OCI-LY7 (cell line): ENCODE measurements at regions not wholly inside any gene's neighbourhood (a gene's known extent, or its start where the extent isn't known, plus 50 kb on each side); places are given as distances from the start of the nearest gene placed in this dataset.
A peak's percentile ranks its signal among the peaks of the same experiment; 100 is the strongest.

ENCODE experiments used
- BruUV-seq: library from RNA; stranded (reverse); fragments of 400-500 nt; replicated peaks from 2 replicates; lab custom pipeline; 2021; lab: Mats Ljungman, UMichigan
- CTCF ChIA-PET: fragments of 300-600 bp; sonication (Branson Sonifier 250); formaldehyde crosslinking; loops from one replicate; lab custom pipeline; 2022; ENCODE audit warnings: antibody characterized with exemption; ENCODE audit not compliant: unreplicated experiment; lab: Charles Lee
- POLR2A ChIA-PET: fragments of 300-600 bp; sonication (Branson Sonifier 250); formaldehyde crosslinking; loops from one replicate; lab custom pipeline; 2022; ENCODE audit warnings: antibody characterized with exemption; lab: Charles Lee
- DNase-seq: peaks from one replicate; pipeline ENCODE4 v3.0.0-alpha.2; 2015; ENCODE audit warnings: low spot score
- H2AFZ ChIP-seq: fragments of 200-600 bp; sonication (generic), shearing (Covaris generic); 2 replicates; pipeline ENCODE4 v1.6.1; 2014; ENCODE audit warnings: mild to moderate bottlenecking, antibody characterized with exemption, low read length, moderate library complexity
- H3K27ac ChIP-seq: fragments of 200-600 bp; sonication (generic); 2 replicates; pipeline ENCODE4 v1.5.1; 2014; ENCODE audit warnings: mixed run types, low read depth, mild to moderate bottlenecking, moderate library complexity, low read length, inconsistent platforms; ENCODE audit not compliant: poor library complexity, severe bottlenecking
- H3K36me3 ChIP-seq: fragments of 200-600 bp; sonication (generic); 2 replicates; pipeline ENCODE4 v1.6.1; 2014; ENCODE audit warnings: mild to moderate bottlenecking, antibody characterized with exemption, low read length, moderate library complexity, mixed read lengths; ENCODE audit not compliant: insufficient read depth
- H3K4me1 ChIP-seq: fragments of 200-600 bp; sonication (generic); 2 replicates; pipeline ENCODE4 v1.5.1; 2014; ENCODE audit warnings: mild to moderate bottlenecking, low read length; ENCODE audit not compliant: insufficient read depth, poor library complexity, severe bottlenecking
- H3K4me2 ChIP-seq: fragments of 200-600 bp; sonication (generic); 2 replicates; pipeline ENCODE4 v1.6.1; 2014; ENCODE audit warnings: mild to moderate bottlenecking, low read length
- H3K4me3 ChIP-seq: fragments of 200-600 bp; sonication (generic); 2 replicates; pipeline ENCODE4 v1.5.1; 2014; ENCODE audit warnings: mild to moderate bottlenecking, low read depth, low read length; ENCODE audit not compliant: poor library complexity, severe bottlenecking
- H3K79me2 ChIP-seq: fragments of 200-600 bp; sonication (generic); 2 replicates; pipeline ENCODE4 v1.6.1; 2016; ENCODE audit warnings: low read depth, mild to moderate bottlenecking, low read length, moderate library complexity, mixed read lengths; ENCODE audit not compliant: insufficient read depth
- H3K9me2 ChIP-seq: fragments of 200-600 bp; sonication (generic); 2 replicates; pipeline ENCODE4 v1.6.1; 2016; ENCODE audit warnings: mild to moderate bottlenecking, low read length, mixed read lengths; ENCODE audit not compliant: insufficient read depth
- H3K9me3 ChIP-seq: fragments of 200-600 bp; sonication (generic); 2 replicates; pipeline ENCODE4 v1.6.1; 2014; ENCODE audit warnings: mild to moderate bottlenecking, mixed run types, low read length, mixed read lengths
- H4K20me1 ChIP-seq: fragments of 200-600 bp; sonication (generic); 2 replicates; pipeline ENCODE4 v1.6.1; 2014; ENCODE audit warnings: mild to moderate bottlenecking, antibody characterized with exemption, low read length, moderate library complexity, mixed read lengths; ENCODE audit not compliant: insufficient read depth
- EZH2phosphoT487 ChIP-seq: fragments of 200-600 bp; sonication (generic); IDR thresholded peaks from 2 replicates; pipeline ENCODE4 v1.6.1; 2018; ENCODE audit warnings: low read depth, borderline replicate concordance, mild to moderate bottlenecking, mixed run types, antibody characterized with exemption, low read length, moderate library complexity, mixed read lengths
- intact Hi-C: fragments of 100-400 bp; cut with micrococcal nuclease; formaldehyde crosslinking; loops from one replicate; pipeline ENCODE4 v1.10.0; 2022; ENCODE audit not compliant: unreplicated experiment
- TF ChIP-seq, protein P1 (sequence below): fragments of 200-600 bp; sonication (generic); conservative IDR thresholded peaks from 2 replicates; pipeline ENCODE4 v1.5.1; 2014; ENCODE audit warnings: mild to moderate bottlenecking, antibody characterized with exemption, low read length, moderate library complexity, mixed read lengths

GRCh38 chr7:10720042-10720441, 253.6 kb upstream of the PHF14 start:
- POLR2A ChIA-PET: no interaction called here
- no peak for DNase-seq

GRCh38 chr7:10721289-10721688, 252.4 kb upstream of the PHF14 start:
- TF ChIP-seq, protein P1, sequence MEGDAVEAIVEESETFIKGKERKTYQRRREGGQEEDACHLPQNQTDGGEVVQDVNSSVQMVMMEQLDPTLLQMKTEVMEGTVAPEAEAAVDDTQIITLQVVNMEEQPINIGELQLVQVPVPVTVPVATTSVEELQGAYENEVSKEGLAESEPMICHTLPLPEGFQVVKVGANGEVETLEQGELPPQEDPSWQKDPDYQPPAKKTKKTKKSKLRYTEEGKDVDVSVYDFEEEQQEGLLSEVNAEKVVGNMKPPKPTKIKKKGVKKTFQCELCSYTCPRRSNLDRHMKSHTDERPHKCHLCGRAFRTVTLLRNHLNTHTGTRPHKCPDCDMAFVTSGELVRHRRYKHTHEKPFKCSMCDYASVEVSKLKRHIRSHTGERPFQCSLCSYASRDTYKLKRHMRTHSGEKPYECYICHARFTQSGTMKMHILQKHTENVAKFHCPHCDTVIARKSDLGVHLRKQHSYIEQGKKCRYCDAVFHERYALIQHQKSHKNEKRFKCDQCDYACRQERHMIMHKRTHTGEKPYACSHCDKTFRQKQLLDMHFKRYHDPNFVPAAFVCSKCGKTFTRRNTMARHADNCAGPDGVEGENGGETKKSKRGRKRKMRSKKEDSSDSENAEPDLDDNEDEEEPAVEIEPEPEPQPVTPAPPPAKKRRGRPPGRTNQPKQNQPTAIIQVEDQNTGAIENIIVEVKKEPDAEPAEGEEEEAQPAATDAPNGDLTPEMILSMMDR: no peak
- no peak for TF ChIP-seq EZH2phosphoT487
- Histone ChIP-seq H3K9me3 (no peaks in the 10 kb centered on the region), H3K4me1 (no peaks in the 10 kb centered on the region), H3K79me2 (no peaks in the 10 kb centered on the region), H3K9me2 (no peaks in the 10 kb centered on the region), H3K36me3 (no peaks in the 10 kb centered on the region), H4K20me1 (no peaks in the 10 kb centered on the region), H3K27ac (no peak overlapping the region), H3K4me3 (no peak overlapping the region), H3K4me2 (no peak overlapping the region), H2AFZ (no peak overlapping the region)
- BruUV-seq: no TSS peak
- CTCF ChIA-PET: no interaction called here
- DNase-seq: no peak
- POLR2A ChIA-PET: interaction anchor here (0.7 to 0.8 kb wide), 2 partner anchors 18 to 63 kb away, joined by 4 read pairs; no protein-coding TSS in a partner anchor
- intact Hi-C loops: no loop called here

More at GRCh38 chr7:10720042-10720441, 253.6 kb upstream of the PHF14 start:
- no peak overlapping the region for H3K4me2 ChIP-seq
- CTCF ChIA-PET: no interaction called here
- H4K20me1 ChIP-seq: no peaks in the 10 kb centered on the region
- H2AFZ ChIP-seq: no peak overlapping the region
- no peak overlapping the region for H3K27ac ChIP-seq
- TF ChIP-seq EZH2phosphoT487: no peak
- TF ChIP-seq, protein P1: 0 out of 2 replicates have a peak, but pooled peaks have one; percentile 18
- H3K79me2 ChIP-seq: no peaks in the 10 kb centered on the region
- no TSS peak for BruUV-seq
- no peaks in the 10 kb centered on the region for H3K9me3 ChIP-seq
- no peaks in the 10 kb centered on the region for H3K36me3 ChIP-seq
- no peak overlapping the region for H3K4me3 ChIP-seq
- no peaks in the 10 kb centered on the region for H3K4me1 ChIP-seq
- no peaks in the 10 kb centered on the region for H3K9me2 ChIP-seq
- intact Hi-C loops: no loop called here

DNA sequence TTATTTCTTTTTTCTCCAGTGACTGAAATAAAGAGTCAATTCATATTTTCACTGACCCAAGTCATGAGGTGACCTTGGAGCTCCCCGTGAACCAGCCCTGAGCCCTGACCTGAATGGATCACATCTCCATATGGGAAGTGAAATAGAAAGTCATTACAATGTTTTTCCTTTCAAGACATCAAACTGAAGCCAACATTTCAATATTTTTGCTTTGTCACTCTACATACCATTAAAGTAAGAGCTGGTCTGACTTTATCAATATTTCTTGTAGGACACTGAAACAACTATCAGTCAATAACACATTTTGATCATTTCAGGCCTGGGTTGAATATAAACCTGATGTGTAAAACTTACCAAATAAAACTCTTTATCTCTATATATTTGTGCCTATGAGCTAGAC, 249.8 kb upstream of the PHF14 start:
- H3K36me3 ChIP-seq: no peaks in the 10 kb centered on the region
- H3K9me3 ChIP-seq: no peaks in the 10 kb centered on the region
- no peaks in the 10 kb centered on the region for H4K20me1 ChIP-seq
- no peaks in the 10 kb centered on the region for H3K79me2 ChIP-seq
- H3K9me2 ChIP-seq: no peaks in the 10 kb centered on the region
- BruUV-seq: no TSS peak
- intact Hi-C loops: no loop called here
- DNase-seq: no peak
- no peak overlapping the region for H3K27ac ChIP-seq
- ChIA-PET POLR2A (no interaction called here), CTCF (no interaction called here)
- no peak overlapping the region for H3K4me3 ChIP-seq
- no peak overlapping the region for H2AFZ ChIP-seq
- no peak for TF ChIP-seq EZH2phosphoT487
- TF ChIP-seq, protein P1: no peak
- H3K4me2 ChIP-seq: no peak overlapping the region
- H3K4me1 ChIP-seq: no peaks in the 10 kb centered on the region
